ENCODE measurements at regions not wholly inside any gene's neighbourhood (a gene's known extent, or its start where the extent isn't known, plus 50 kb on each side); places are given as distances from the start of the nearest gene placed in this dataset.

- 90% methylated on average over 1 of the region's 1 CpG; no CpG with 5 or more reads in 1 of the 2 experiments for WGBS, 2 experiments (ENCODE audit: extremely low coverage in 2 of 2, insufficient read length in 1 of 2)
- H3K18ac ChIP-seq (ENCODE audit: low read depth, low read length), result no peak overlapping the region
- intact Hi-C loops (cut with micrococcal nuclease), result no loop called here
- dilution Hi-C loops (cut with HindIII; ENCODE audit: low sequenced_read_pairs, unreplicated experiment), result no loop called here
- no peak for ATAC-seq (ENCODE audit: low read depth)
- CTCF ChIA-PET, result no interaction called here
- H4K20me1 ChIP-seq (ENCODE audit: insufficient read depth, low read length), result no peaks in the 10 kb centered on the region
- DNase-seq, result no peak
- no peak overlapping the region for H2AK5ac ChIP-seq (ENCODE audit: low read depth, low read length)
- H3K4me1 ChIP-seq (ENCODE audit: control insufficient read depth, insufficient read depth, low read length), result no peaks in the 10 kb centered on the region
- H3K56ac ChIP-seq (ENCODE audit: extremely low read depth, insufficient read depth, low read length), result no peak overlapping the region
- no peak overlapping the region for H3K4ac ChIP-seq (ENCODE audit: low read depth, low read length)
- BruUV-seq (replicated peaks), result no TSS peak
- H3K27ac ChIP-seq (ENCODE audit: insufficient read depth, low read length), result no peak overlapping the region
- H3K4me2 ChIP-seq (ENCODE audit: low read depth, low read length), result no peak overlapping the region
- H3K9me3 ChIP-seq (ENCODE audit: control insufficient read depth, insufficient read depth, low read length), result peaks cover 5% of the 10 kb centered on the region
- H3K4me3 ChIP-seq (ENCODE audit: insufficient read depth, low read depth, low read length), result no peak overlapping the region
- H2BK120ac ChIP-seq (ENCODE audit: low read depth, low read length), result no peak overlapping the region
- H2BK20ac ChIP-seq (ENCODE audit: low read depth, low read length), result no peak overlapping the region
- H3K79me1 ChIP-seq (ENCODE audit: low read depth in 1 of 2, low read length in 2 of 2), result no peaks in the 10 kb centered on the region
- H3K9ac ChIP-seq (ENCODE audit: low read depth, low read length), result no peak overlapping the region
- H2AFZ ChIP-seq (replicated peaks; ENCODE audit: low read length, poor library complexity), result no peak overlapping the region
- H3K9me1 ChIP-seq (ENCODE audit: insufficient read depth, low read length), result no peaks in the 10 kb centered on the region
- H4K5ac ChIP-seq (ENCODE audit: low read depth, low read length), result no peak overlapping the region
- H3K23ac ChIP-seq (ENCODE audit: low read depth, low read length), result no peak overlapping the region
- no peak overlapping the region for H4K91ac ChIP-seq (ENCODE audit: insufficient read depth, low read depth, low read length)
- no peak overlapping the region for H2AK9ac ChIP-seq (replicated peaks; ENCODE audit: low read depth, low read length, poor library complexity)
- POLR2A ChIA-PET (ENCODE audit: unreplicated experiment), result no interaction called here
- no peak overlapping the region for H2BK5ac ChIP-seq (ENCODE audit: low read depth, low read length, poor library complexity, severe bottlenecking)
- no peaks in the 10 kb centered on the region for H3K27me3 ChIP-seq (ENCODE audit: control insufficient read depth, insufficient read depth, low read length)
- H2BK15ac ChIP-seq (ENCODE audit: low read depth, low read length), result no peak overlapping the region
- no peak overlapping the region for H3K14ac ChIP-seq (replicated peaks; ENCODE audit: low read depth, low read length)
- TF ChIP-seq RAD21 (IDR thresholded peaks at IDR 0.05; ENCODE audit: low read length) (no peak), CEBPB (IDR thresholded peaks at IDR 0.05; ENCODE audit: low read depth, low read length) (no peak), FOS (IDR thresholded peaks at IDR 0.05; ENCODE audit: low read depth, low read length) (no peak), NFE2L2 (IDR thresholded peaks at IDR 0.05; ENCODE audit: low read depth, low read length) (no peak)
- H3K36me3 ChIP-seq (ENCODE audit: control insufficient read depth, insufficient read depth, low read length), result no peaks in the 10 kb centered on the region
- H4K8ac ChIP-seq (ENCODE audit: low read depth in 2 of 2, low read length in 2 of 2), result no peak overlapping the region
- in situ Hi-C loops (cut with MboI; ENCODE audit: low sequenced_read_pairs), result no loop called here
These were observed 215.5 kb upstream of the RORB start for GRCh38 chr9:74281674-74282073.

All from IMR-90 (cell line).